ENCODE measurements at regions not wholly inside any gene's neighbourhood (a gene's known extent, or its start where the extent isn't known, plus 50 kb on each side); places are given as distances from the start of the nearest gene placed in this dataset.

- Histone ChIP-seq H3K4me1 (ENCODE audit: control insufficient read depth, extremely low read depth, insufficient read depth, low read length) (no peaks in the 10 kb centered on the region), H4K20me1 (replicated peaks; ENCODE audit: control insufficient read depth, extremely low read depth, insufficient read depth, low read length) (no peaks in the 10 kb centered on the region), H2AFZ (ENCODE audit: low read depth, low read length) (no peak overlapping the region), H3K79me2 (ENCODE audit: control insufficient read depth, insufficient read depth, low read length) (no peaks in the 10 kb centered on the region), H3K36me3 (ENCODE audit: control insufficient read depth in 2 of 2, extremely low read depth in 1 of 2, insufficient read depth in 2 of 2, low read length in 2 of 2) (no peaks in the 10 kb centered on the region), H3K9me1 (replicated peaks; ENCODE audit: control insufficient read depth, extremely low read depth, insufficient read depth, low read length) (no peaks in the 10 kb centered on the region), H3K9ac (replicated peaks; ENCODE audit: extremely low read depth, insufficient read depth, low read length) (no peak overlapping the region), H3K4me3 (replicated peaks in 1 of 3; ENCODE audit: insufficient read depth in 1 of 3, low read depth in 1 of 3, low read length in 3 of 3) (no peak overlapping the region), H3K27me3 (ENCODE audit: control insufficient read depth in 2 of 2, insufficient read depth in 2 of 2, low read length in 2 of 2) (no peaks in the 10 kb centered on the region), H3K9me3 (replicated peaks; ENCODE audit: control insufficient read depth, insufficient read depth, low read length) (peaks cover 2% of the 10 kb centered on the region), H3K4me2 (ENCODE audit: insufficient read depth, low read length) (no peak overlapping the region), H3K27ac (ENCODE audit: insufficient read depth, low read depth, low read length) (no peak overlapping the region)
- ChIA-PET CTCF (no interaction called here), POLR2A (no interaction called here)
- FAIRE-seq: no peak
- TF ChIP-seq POLR2AphosphoS5 (IDR thresholded peaks at IDR 0.05; ENCODE audit: insufficient read depth, low read depth, low read length): no peak
- no peak for TF ChIP-seq POLR2A (IDR thresholded peaks at IDR 0.05; ENCODE audit: low read depth, low read length)
- no peak for TF ChIP-seq MYC (IDR thresholded peaks at IDR 0.05; ENCODE audit: low read depth, low read length)
- no peak for TF ChIP-seq GATA2 (IDR thresholded peaks at IDR 0.05; ENCODE audit: insufficient read depth, insufficient read length, low read depth, low read length)
- no peak for TF ChIP-seq JUN (IDR thresholded peaks at IDR 0.05; ENCODE audit: borderline replicate concordance, insufficient read depth, insufficient read length, low read depth)
- TF ChIP-seq FOS (IDR thresholded peaks at IDR 0.05; ENCODE audit: borderline replicate concordance, insufficient read depth, low read length): no peak
- no peak for TF ChIP-seq CTCF (IDR thresholded peaks at IDR 0.05; ENCODE audit: extremely low read depth in 1 of 2, insufficient read depth in 1 of 2, low read depth in 1 of 2, low read length in 2 of 2)
- TF ChIP-seq MAX (IDR thresholded peaks at IDR 0.05; ENCODE audit: insufficient read depth, insufficient read length): no peak
- TF ChIP-seq EZH2 (IDR thresholded peaks at IDR 0.05; ENCODE audit: borderline replicate concordance, low read depth, low read length, severe bottlenecking): no peak
- intact Hi-C loops (cut with micrococcal nuclease) (no loop called here), dilution Hi-C loops (cut with MboI; ENCODE audit: extremely low pct_ligation_motif_present, low sequenced_read_pairs) (no loop called here)
- DNase-seq (ENCODE audit: low read depth, low spot score): no peak
- no TSS peak for BruUV-seq (replicated peaks)
These were observed 2002.0 kb upstream of the CDH9 start for GRCh38 chr5:29040404-29040803.

Data from endothelial cell of umbilical vein (primary cell).